ENCODE measurements at regions not wholly inside any gene's neighbourhood (a gene's known extent, or its start where the extent isn't known, plus 50 kb on each side); places are given as distances from the start of the nearest gene placed in this dataset.
A peak's percentile ranks its signal among the peaks of the same experiment; 100 is the strongest.
"Not testable (repeated sequence)": the region's sequence is repeated elsewhere in the genome, so short reads cannot be mapped to it uniquely, and the experiment has no call there.

DNA sequence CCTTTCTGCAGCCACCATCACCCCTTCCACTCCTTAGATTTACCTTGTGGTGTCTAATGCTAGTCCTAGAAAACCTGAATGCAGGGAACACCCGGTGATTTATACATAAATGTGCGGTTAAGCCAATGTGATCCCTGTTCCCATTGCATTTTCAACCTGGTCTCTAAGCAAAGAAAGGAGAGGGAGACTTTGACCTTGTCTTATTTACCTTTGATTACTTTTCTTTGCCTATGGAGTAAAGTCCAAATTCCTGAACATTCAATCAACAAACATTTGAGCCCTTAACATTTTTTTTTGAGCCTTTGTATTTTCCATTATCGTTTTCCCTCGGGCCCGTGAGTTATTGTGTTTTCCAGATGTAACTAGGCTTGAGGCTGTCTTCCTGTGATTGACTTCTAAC lies 233.9 kb downstream of the ZNF248 start:
- intact Hi-C loops (cut with DNase I), result no loop called here

DNA sequence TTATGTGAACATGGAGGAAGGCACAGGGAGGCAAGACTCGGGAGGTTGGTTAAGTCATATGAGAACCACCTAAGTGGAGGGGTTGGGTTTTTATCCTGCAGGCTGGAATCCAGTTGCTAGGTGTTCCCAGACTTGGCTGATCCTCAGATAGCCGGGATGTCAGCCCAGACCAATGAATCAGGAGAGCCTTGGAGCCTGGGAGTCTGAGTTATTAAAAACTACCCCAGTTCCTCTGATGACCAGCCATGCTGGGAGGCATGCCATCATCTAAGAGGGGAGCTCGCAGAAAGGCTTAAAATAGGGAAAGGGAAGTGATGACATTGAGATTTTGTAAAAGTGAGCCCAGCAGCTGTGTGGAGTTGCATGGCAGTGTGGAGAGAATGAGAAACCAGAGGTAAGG lies 238.1 kb downstream of the ZNF248 start:
- no peak for DNase-seq
- intact Hi-C loops (cut with DNase I), result no loop called here
- peak; percentile 38 to 78 for ATAC-seq

More for the DNA sequence above, 233.9 kb downstream of the ZNF248 start:
- ATAC-seq (no peak), DNase-seq (no peak)

DNA sequence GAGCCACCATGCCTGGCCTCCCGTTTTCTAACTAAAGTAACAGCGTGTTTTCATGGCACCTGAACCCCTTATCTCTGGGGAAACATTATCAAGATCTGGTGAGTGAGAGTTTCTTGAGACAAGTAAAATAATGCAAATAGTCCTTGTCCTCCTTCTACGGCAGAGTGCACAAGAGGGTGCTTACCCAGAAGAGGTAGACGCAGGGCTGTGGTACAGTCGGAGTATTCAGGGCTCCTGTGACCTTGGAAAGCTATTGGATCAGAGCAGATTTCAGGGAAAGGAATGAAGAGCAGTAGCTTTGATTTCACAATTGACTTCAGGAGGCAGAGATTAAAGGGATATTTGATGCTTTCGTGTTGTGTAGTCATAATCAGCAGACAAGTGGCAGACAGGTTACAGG lies 269.1 kb downstream of the ZNF248 start:
- intact Hi-C loops (cut with DNase I), result no loop called here
- ATAC-seq, result no peak
- DNase-seq, result no peak

DNA sequence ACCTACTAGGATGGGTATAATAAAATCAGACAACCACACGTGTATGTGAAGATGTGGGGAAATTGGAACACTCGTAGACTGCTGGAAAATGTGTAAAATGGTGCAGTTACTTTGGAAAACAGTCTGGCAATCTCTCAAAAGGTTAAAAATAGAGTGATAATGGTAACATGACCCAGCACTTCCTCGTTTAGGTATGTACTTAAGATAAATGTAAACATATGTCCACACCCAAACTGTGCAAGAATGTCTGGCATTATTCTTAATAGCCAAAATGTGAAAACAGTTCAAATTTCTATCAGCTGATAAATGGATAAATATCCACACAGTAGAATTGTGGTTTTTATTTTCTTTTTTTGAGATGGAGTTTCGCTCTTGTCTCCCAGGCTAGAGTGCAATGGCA lies 272.8 kb downstream of the ZNF248 start:
- intact Hi-C loops (cut with DNase I), result no loop called here
- ATAC-seq (no peak), DNase-seq (no peak)

DNA sequence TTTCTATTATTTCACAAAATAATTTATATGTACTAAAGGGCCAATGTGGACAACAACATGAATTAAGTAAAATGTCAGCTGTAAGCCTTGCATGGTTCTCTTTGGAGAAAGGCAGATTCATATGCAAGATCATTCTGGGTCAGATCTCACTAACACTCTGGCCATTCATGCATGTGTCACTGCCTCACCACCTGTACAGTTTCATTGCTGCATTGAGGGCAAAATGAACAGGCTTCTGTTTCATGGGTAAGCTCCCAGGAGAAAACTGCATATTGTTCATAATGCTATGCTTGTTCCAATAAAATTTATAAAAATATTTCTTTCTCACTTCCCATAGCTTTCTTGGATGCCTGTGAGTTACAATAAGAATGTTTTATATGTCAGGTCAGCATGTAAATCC lies 275.2 kb downstream of the ZNF248 start:
- DNase-seq (no peak), ATAC-seq (no peak)
- intact Hi-C loops (cut with DNase I), result no loop called here

DNA sequence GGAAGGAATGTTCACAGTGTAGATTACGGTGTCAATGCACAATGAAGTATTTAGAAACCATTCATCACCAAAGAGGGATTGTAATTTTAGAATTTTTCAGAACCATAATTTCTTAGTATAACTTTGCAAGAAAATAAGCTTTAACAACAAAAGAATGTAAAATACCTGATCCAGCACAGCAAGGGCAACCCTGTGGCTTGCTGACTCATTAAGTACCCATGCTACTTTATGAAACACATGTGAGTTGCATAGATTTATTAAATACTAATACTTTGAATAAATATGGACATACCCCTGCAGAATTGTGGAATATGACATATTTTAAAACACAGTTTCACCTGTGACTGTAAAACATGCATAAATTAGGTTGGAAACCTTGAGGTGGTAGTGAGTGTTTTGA lies 281.3 kb downstream of the ZNF248 start:
- DNase-seq, result no peak
- ATAC-seq, result no peak
- intact Hi-C loops (cut with DNase I), result no loop called here

DNA sequence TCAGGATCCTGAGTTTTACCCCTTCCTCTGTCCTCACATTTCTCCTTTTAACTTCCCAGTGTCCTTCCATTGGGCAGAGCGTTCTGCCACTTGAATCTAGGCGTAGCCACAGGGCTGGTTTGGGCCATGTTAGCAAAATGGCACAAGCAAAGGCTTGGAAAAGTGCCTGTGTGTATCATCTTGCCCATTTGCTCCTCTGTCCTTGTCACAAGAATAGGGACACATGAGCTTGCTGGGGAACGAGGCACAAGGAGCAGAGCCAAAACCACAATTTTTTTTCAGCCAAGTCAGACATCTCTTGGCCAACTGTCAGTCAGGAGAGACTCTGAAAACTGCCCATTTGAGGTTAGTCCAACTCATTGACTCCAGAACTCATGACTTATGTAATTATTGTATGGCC lies 285.2 kb downstream of the ZNF248 start:
- intact Hi-C loops (cut with DNase I), result no loop called here
- ATAC-seq (no peak), DNase-seq (no peak)

DNA sequence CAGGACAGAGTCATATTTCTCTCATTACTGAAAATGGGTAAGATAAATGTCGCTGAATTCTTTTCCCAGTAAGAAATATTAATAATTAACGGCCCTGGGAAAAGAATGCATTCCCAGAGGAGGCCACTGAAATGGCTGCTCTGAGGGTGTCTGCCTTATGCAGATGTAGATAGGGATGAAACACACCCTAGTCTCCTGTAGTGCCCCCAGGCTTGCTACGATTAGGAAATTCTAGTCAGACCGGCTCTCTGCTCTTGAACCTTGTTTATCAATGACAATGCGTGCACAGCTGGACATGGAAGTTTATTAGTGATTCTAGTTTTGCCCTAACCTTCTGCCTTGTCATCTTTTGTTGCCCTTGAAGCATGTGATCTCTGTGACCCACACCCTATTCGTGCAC lies 291.1 kb downstream of the ZNF248 start:
- DNase-seq (no peak), ATAC-seq (no peak)
- intact Hi-C loops (cut with DNase I), result no loop called here

DNA sequence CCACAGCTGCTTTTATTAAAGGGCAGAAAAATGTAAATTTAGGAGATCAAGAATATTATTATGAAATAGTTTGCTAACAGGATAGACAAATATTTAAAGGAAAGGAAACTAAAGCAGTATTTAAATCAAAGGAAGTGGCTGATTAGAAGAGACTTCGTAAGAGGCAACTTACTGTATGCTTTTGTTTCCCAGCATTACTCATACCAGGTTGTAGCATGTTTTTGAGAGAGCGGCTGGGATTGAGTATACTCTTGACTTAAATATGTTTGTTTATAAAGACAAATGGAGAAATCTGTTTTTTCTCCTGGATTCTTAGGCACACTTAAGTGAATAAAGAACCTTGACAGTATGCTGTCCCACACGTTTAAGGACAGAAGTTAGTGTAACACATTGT lies 293.7 kb downstream of the ZNF248 start:
- DNase-seq, result no peak
- ATAC-seq, result no peak
- intact Hi-C loops (cut with DNase I), result no loop called here

DNA sequence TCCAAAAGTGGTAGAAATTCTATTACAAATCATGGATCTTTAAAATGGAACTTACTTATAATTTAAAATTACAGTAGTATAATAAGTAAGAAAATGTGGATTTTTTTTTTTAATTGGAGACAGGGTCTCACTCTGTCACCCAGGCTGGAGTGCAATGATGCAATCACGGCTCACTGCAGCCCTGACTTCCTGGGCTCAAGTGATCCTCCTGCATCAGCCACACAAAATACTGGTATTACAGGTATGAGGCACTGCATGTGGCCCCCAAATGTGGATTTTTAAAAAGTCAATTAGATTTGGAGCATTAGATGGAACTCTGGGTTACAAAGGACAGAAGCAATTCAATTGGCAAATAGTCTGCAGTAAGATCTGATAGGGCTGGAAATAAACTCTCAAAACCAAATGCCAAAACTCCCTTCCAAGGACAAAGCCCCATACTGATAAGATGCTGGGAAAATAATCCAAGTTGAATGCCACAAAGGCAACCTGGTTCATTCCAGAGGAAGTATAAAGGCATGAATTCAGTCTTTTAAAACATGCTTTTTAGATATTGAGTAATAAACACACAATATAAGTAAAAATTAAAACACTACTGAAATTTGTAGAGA lies 294.2 kb downstream of the ZNF248 start:
- ATAC-seq (peak in 1 of 2 donors; percentile 38), DNase-seq (no peak)
- intact Hi-C loops (cut with DNase I), result no loop called here

DNA sequence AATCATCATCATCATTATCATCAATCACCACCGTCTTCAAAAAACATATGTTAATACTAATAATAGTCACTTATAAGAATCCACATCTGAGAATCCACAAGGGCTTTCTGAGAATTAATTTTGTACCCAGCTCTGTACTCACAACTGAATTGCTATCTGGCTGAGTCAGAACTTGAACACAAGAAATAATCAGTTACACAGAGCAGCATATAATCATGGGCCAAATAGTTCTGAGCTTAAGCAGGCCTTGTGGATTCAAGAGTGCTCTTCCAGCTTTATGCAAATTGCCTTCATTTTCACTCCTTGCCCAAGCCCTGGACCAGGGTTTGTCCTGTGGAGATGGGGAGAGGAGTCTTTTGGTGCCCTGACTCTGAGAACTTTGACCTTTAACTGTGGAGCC lies 304.5 kb downstream of the ZNF248 start:
- ATAC-seq, result peak; percentile 23 to 76
- no peak for DNase-seq
- intact Hi-C loops (cut with DNase I), result no loop called here

DNA sequence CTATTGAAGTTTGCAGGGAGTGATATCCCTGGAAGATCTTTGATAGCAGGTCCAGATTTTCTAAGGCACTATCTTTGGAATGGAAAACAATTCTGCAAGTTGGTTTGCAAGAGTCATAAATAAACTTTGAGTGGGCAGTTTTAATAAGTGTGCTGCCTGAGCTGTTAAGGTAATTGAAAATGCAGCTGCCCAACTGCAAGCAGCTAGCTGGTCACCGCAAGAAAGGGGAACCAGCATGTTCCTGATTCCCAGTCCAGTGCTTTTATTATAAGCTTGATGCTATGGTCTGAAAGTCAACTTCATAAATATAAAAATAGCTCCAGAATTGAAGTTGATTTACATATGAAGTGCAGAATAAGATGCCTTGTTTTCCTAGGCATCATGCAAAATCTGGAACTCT lies 308.4 kb downstream of the ZNF248 start:
- ATAC-seq (no peak), DNase-seq (no peak)
- intact Hi-C loops (cut with DNase I), result no loop called here

DNA sequence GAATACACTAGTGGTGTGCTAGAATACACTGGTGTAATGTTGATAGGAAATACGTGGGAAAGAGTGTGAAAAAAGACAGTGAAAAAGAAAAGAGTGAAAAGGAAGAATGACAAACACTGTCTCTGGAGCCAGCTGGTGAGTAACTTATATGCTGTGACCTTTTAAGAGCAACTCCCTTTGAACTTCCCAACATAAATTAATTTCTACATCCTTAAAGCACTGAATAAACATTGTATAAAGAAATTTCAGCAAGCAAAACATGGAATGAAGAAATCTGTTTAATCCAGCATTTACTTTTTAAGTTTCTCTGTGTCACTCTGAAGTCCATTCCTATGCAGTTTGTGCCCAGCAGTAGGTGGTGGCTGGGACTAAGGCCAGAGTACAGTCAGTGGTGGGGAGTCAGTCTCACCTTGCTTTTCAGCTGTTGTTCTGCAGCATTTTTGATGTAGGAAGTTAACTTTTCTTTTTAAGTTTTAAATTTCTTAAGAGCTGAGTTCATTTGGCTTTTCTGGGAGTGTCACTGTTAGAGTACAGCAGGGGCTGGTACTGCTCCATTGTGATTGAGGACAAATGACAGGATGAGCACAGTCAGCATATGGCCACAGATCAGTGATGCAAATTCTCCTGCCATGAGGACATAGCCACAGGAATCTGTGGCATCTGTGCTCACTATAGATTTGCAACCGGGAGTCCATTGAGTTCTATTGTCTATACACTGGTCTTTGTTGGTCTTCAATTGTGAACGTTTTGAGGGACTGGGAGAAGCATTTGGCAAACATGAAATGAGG lies 321.8 kb downstream of the ZNF248 start:
- ATAC-seq (no peak), DNase-seq (no peak)
- intact Hi-C loops (cut with DNase I), result no loop called here

DNA sequence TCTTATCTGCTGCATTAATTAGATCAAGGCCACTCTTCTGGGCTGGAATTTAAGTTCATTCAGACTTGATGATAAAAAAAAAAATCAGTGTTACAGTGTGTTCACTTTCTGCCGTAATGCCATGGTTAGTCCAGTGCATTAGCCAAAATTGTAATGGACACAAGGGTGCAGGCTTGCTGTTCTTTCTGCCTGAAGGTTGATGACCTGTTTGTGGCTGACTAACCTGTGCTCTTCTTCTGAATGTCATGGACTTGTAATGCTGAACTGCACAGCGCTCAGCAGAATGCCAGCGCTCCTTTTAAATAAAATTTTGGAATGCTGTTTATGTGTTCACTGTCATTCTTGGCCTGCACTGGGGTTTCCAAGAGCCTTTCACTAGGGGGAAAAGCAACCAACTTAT lies 323.2 kb downstream of the ZNF248 start:
- no peak for DNase-seq
- no peak for ATAC-seq
- intact Hi-C loops (cut with DNase I), result no loop called here

DNA sequence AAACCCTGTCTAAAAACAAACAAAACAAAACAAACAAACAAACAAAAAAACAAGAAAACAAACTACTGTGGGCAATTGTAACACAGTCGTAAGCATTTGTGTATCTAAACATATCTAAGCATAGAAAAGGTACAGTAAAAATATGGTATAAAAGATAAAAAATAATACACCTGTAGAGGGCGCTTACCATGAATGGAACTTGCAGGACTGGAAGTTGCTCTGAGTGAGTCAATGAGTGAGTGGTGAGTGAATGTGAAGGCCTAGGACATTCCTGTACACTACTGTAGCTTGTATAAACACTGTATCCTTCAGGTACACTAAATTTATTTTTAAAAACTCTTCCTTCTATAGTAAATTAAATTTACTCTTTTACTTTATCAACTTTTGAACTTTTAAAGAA lies 332.0 kb downstream of the ZNF248 start:
- intact Hi-C loops (cut with DNase I); ATAC-seq: not testable (repeated sequence)

DNA sequence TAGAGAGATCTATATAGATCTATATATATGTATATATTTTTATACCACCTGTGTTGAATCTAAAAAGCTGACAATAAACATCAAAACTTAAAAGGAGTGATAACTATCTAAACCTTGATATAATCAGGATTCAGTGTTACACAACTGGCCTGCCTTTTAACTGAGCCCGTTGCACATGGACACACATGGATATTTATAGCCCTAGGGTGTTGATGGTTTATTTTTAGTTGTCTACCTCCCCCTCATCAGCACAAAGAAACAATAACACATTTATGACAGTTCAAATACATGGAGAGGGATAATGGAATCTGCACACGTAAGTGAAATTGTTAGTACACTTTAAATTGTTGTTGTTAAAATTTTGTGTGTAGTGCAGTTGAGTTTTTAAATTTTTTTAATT lies 336.9 kb downstream of the ZNF248 start:
- intact Hi-C loops (cut with DNase I), result no loop called here
- DNase-seq (no peak), ATAC-seq (peak; percentile 59 to 81)

More for the DNA sequence above, 332.0 kb downstream of the ZNF248 start:
- DNase-seq, result not testable (repeated sequence)

DNA sequence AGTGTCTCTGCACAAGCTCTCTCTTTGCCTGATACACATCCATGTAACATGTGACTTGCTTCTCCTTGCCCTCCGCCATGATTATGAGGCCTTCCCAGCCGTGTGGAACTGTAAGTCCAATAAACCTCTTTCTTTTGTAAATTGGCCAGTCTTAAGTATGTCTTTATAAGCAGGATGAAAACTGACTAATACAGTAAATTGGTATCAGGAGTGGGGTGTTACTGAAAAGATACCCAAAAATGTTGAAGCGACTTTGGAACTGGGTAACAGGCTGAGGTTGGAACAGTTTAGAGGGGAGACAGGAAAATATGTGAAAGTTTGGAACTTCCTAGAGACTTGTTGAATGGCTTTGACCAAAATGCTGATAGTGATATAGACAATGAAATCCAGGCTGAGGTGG lies 346.9 kb downstream of the ZNF248 start:
- intact Hi-C loops (cut with DNase I); ATAC-seq; DNase-seq: not testable (repeated sequence)

DNA sequence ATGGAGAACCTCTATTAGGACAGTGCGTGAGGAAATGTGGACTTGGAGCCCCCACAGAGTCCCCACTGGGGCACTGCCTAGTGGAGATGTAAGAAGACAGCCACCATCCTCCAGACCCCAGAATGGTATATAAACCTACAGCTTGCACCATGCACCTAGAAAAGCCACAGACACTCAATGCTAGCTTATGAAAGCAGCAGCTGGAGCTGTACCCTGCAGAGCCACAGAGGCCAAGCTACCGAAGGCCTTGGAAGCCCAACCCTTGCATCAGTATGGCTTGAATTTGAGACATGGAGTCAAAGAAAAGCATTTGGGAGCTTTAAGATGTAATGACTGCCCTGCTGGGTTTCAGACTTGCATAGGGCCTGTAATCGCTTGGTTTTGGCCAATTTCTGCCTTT lies 361.3 kb downstream of the ZNF248 start:
- intact Hi-C loops (cut with DNase I), result no loop called here
- no peak for DNase-seq
- ATAC-seq, result no peak

DNA sequence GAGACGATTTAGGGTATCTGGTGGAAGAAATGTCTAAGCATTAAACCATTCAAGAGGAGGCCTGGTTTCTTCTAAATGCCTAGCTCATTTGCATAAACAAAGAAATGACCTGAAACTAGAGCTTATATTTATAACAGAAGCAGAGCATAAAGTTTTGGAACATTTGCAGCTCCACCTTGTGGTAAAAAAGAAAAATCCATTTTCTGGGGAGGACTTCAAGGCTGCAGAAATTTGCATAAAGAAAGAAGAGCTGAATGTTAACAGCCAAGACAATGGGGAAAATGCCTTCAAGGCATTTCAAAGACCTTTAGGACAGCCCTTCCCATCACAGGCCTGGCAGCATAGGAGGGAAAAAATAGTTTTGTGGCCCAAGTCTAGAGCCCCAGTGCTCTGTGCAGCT lies 362.0 kb downstream of the ZNF248 start:
- no peak for ATAC-seq
- intact Hi-C loops (cut with DNase I), result no loop called here
- no peak for DNase-seq

DNA sequence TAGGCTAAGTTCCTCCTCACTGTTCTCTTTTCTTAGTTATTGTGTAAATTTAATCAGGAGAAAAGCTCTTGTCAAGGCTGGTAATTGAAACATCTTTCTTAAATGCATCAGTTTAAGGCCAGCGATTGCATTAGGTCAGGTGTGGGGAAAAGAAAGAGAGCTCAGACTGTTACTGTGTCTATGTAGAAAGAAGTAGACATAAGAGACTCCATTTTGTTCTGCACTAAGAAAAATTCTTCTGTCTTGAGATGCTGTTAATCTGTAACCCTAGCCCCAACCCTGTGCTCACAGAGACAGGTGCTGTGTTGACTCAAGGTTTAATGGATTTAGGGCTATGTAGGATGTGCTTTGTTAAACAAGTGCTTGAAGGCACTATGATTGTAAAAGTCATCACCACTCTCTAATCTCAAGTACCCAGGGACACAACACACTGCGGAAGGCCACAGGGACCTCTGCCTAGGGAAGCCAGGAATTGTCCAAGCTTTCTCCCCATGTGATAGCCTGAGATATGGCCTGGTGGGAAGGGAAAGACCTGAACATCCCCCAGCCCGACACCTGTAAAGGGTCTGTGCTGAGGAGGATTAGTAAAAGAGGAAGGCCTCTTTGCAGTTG lies 364.1 kb downstream of the ZNF248 start:
- ATAC-seq; DNase-seq; intact Hi-C loops (cut with DNase I): not testable (repeated sequence)

DNA sequence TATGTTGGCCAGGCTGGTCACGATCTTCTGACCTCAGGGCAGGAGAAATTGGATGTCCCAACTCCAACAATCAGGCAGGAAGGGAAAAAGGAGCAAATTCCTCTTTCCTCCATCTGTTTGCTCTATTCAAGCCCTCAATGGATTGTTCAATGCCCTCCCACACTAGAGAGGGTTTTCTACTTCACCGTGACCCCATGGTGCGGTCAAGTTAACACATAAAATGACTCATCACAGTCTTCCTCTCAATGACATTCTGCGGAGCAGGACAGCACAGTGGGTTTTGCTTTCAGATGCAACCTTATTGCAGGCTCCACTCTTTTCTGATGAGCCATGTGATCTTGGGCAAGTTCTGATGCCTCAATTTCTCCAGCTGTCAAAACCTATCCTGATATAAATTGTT lies 364.9 kb downstream of the ANKRD30A start:
- intact Hi-C loops (cut with DNase I), result no loop called here
- ATAC-seq, result no peak

More for the DNA sequence above, 364.9 kb downstream of the ANKRD30A start:
- DNase-seq, result no peak
